ENCODE measurements at regions not wholly inside any gene's neighbourhood (a gene's known extent, or its start where the extent isn't known, plus 50 kb on each side); places are given as distances from the start of the nearest gene placed in this dataset.

- Histone ChIP-seq H3K4me2 (ENCODE audit: low read length) (no peak overlapping the region), H3K36me3 (ENCODE audit: control insufficient read depth, insufficient read depth, low read length) (no peaks in the 10 kb centered on the region), H3K4ac (ENCODE audit: low read depth, low read length) (no peak overlapping the region), H3K4me1 (ENCODE audit: control insufficient read depth, low read depth, low read length) (peaks cover 5% of the 10 kb centered on the region), H4K5ac (ENCODE audit: low read length) (no peak overlapping the region), H3K79me2 (ENCODE audit: control insufficient read depth, insufficient read depth, low read length) (no peaks in the 10 kb centered on the region), H2BK120ac (ENCODE audit: low read depth, low read length) (no peak overlapping the region), H3K27me3 (ENCODE audit: insufficient read depth, low read length, poor library complexity) (no peaks in the 10 kb centered on the region), H2AK5ac (ENCODE audit: low read length) (no peak overlapping the region), H3K23ac (ENCODE audit: low read length) (no peak overlapping the region), H3K18ac (ENCODE audit: low read length) (no peak overlapping the region), H2BK5ac (ENCODE audit: low read length) (no peak overlapping the region), H3K79me1 (ENCODE audit: low read length) (no peaks in the 10 kb centered on the region), H3K9ac (ENCODE audit: low read length) (no peak overlapping the region), H3K27ac (ENCODE audit: low read depth, low read length) (no peak overlapping the region), H4K8ac (ENCODE audit: low read depth, low read length) (no peak overlapping the region), H3K56ac (ENCODE audit: low read length) (no peak overlapping the region), H2BK15ac (replicated peaks; ENCODE audit: low read depth) (no peak overlapping the region), H3K4me3 (ENCODE audit: low read length) (no peak overlapping the region)
- no CpG with 5 or more reads among the region's 4 CpGs for WGBS (ENCODE audit: extremely low coverage, insufficient coverage, low lambda C conversion rate)
- DNase-seq, result no peak
These were observed 138.3 kb downstream of the UTP18 start for GRCh38 chr17:51398687-51399086.

- no peak overlapping the region for H4K5ac ChIP-seq (ENCODE audit: low read length)
- H3K79me1 ChIP-seq (ENCODE audit: low read length), result no peaks in the 10 kb centered on the region
- no peak overlapping the region for H4K8ac ChIP-seq (ENCODE audit: low read depth, low read length)
- no peak overlapping the region for H3K18ac ChIP-seq (ENCODE audit: low read length)
- no peak overlapping the region for H3K4ac ChIP-seq (ENCODE audit: low read depth, low read length)
- no peak overlapping the region for H3K4me2 ChIP-seq (ENCODE audit: low read length)
- H3K4me1 ChIP-seq (ENCODE audit: control insufficient read depth, low read depth, low read length), result peaks cover 5% of the 10 kb centered on the region
- H3K27me3 ChIP-seq (ENCODE audit: insufficient read depth, low read length, poor library complexity), result no peaks in the 10 kb centered on the region
- H2BK5ac ChIP-seq (ENCODE audit: low read length), result no peak overlapping the region
- no peaks in the 10 kb centered on the region for H3K79me2 ChIP-seq (ENCODE audit: control insufficient read depth, insufficient read depth, low read length)
- no peak overlapping the region for H3K23ac ChIP-seq (ENCODE audit: low read length)
- WGBS (ENCODE audit: extremely low coverage, insufficient coverage, low lambda C conversion rate), result no CpG with 5 or more reads among the region's 5 CpGs
- H3K4me3 ChIP-seq (ENCODE audit: low read length), result no peak overlapping the region
- H3K36me3 ChIP-seq (ENCODE audit: control insufficient read depth, insufficient read depth, low read length), result no peaks in the 10 kb centered on the region
- H3K27ac ChIP-seq (ENCODE audit: low read depth, low read length), result no peak overlapping the region
- no peak overlapping the region for H2BK15ac ChIP-seq (replicated peaks; ENCODE audit: low read depth)
- no peak for DNase-seq
- no peak overlapping the region for H2BK120ac ChIP-seq (ENCODE audit: low read depth, low read length)
- H3K9ac ChIP-seq (ENCODE audit: low read length), result no peak overlapping the region
- H3K56ac ChIP-seq (ENCODE audit: low read length), result no peak overlapping the region
- no peak overlapping the region for H2AK5ac ChIP-seq (ENCODE audit: low read length)
These were observed 140.9 kb downstream of the UTP18 start for GRCh38 chr17:51401279-51401678.

- no CpG with 5 or more reads among the region's 1 CpG for WGBS (ENCODE audit: extremely low coverage, insufficient coverage, low lambda C conversion rate)
- Histone ChIP-seq H3K36me3 (ENCODE audit: control insufficient read depth, insufficient read depth, low read length) (no peaks in the 10 kb centered on the region), H4K5ac (ENCODE audit: low read length) (no peak overlapping the region), H2BK5ac (ENCODE audit: low read length) (no peak overlapping the region), H3K9ac (ENCODE audit: low read length) (no peak overlapping the region), H3K27ac (ENCODE audit: low read depth, low read length) (no peak overlapping the region), H3K27me3 (ENCODE audit: insufficient read depth, low read length, poor library complexity) (no peaks in the 10 kb centered on the region), H3K4ac (ENCODE audit: low read depth, low read length) (no peak overlapping the region), H2AK5ac (ENCODE audit: low read length) (no peak overlapping the region), H3K4me2 (ENCODE audit: low read length) (no peak overlapping the region), H2BK15ac (replicated peaks; ENCODE audit: low read depth) (no peak overlapping the region), H3K23ac (ENCODE audit: low read length) (no peak overlapping the region), H3K4me1 (ENCODE audit: control insufficient read depth, low read depth, low read length) (peaks cover under 1% of the 10 kb centered on the region), H3K79me2 (ENCODE audit: control insufficient read depth, insufficient read depth, low read length) (no peaks in the 10 kb centered on the region), H3K79me1 (ENCODE audit: low read length) (no peaks in the 10 kb centered on the region), H3K56ac (ENCODE audit: low read length) (no peak overlapping the region), H4K8ac (ENCODE audit: low read depth, low read length) (no peak overlapping the region), H2BK120ac (ENCODE audit: low read depth, low read length) (no peak overlapping the region), H3K4me3 (ENCODE audit: low read length) (no peak overlapping the region), H3K18ac (ENCODE audit: low read length) (no peak overlapping the region)
- no peak for DNase-seq
These were observed 142.6 kb downstream of the UTP18 start for GRCh38 chr17:51402899-51403298.

- WGBS (ENCODE audit: extremely low coverage, insufficient coverage, low lambda C conversion rate), result no CpG with 5 or more reads among the region's 5 CpGs
- Histone ChIP-seq H3K4me1 (ENCODE audit: control insufficient read depth, low read depth, low read length) (no peaks in the 10 kb centered on the region), H3K36me3 (ENCODE audit: control insufficient read depth, insufficient read depth, low read length) (no peaks in the 10 kb centered on the region), H3K18ac (ENCODE audit: low read length) (no peak overlapping the region), H3K9ac (ENCODE audit: low read length) (no peak overlapping the region), H2AK5ac (ENCODE audit: low read length) (no peak overlapping the region), H2BK120ac (ENCODE audit: low read depth, low read length) (no peak overlapping the region), H3K79me1 (ENCODE audit: low read length) (no peaks in the 10 kb centered on the region), H4K5ac (ENCODE audit: low read length) (no peak overlapping the region), H3K27ac (ENCODE audit: low read depth, low read length) (no peak overlapping the region), H3K4ac (ENCODE audit: low read depth, low read length) (no peak overlapping the region), H3K23ac (ENCODE audit: low read length) (no peak overlapping the region), H4K8ac (ENCODE audit: low read depth, low read length) (no peak overlapping the region), H3K56ac (ENCODE audit: low read length) (no peak overlapping the region), H3K27me3 (ENCODE audit: insufficient read depth, low read length, poor library complexity) (no peaks in the 10 kb centered on the region), H3K79me2 (ENCODE audit: control insufficient read depth, insufficient read depth, low read length) (no peaks in the 10 kb centered on the region), H3K4me2 (ENCODE audit: low read length) (no peak overlapping the region), H2BK5ac (ENCODE audit: low read length) (no peak overlapping the region), H2BK15ac (replicated peaks; ENCODE audit: low read depth) (no peak overlapping the region), H3K4me3 (ENCODE audit: low read length) (no peak overlapping the region)
- no peak for DNase-seq
These were observed 147.2 kb downstream of the UTP18 start for GRCh38 chr17:51407576-51407975.

GRCh38 chr17:51419476-51419875, 159.1 kb downstream of the UTP18 start:
- Histone ChIP-seq H3K79me1 (ENCODE audit: low read length) (no peaks in the 10 kb centered on the region), H3K4me2 (ENCODE audit: low read length) (no peak overlapping the region), H3K18ac (ENCODE audit: low read length) (no peak overlapping the region), H3K23ac (ENCODE audit: low read length) (no peak overlapping the region), H3K27me3 (ENCODE audit: insufficient read depth, low read length, poor library complexity) (no peaks in the 10 kb centered on the region), H2BK15ac (replicated peaks; ENCODE audit: low read depth) (no peak overlapping the region), H3K36me3 (ENCODE audit: control insufficient read depth, insufficient read depth, low read length) (no peaks in the 10 kb centered on the region), H3K79me2 (ENCODE audit: control insufficient read depth, insufficient read depth, low read length) (no peaks in the 10 kb centered on the region), H3K4ac (ENCODE audit: low read depth, low read length) (no peak overlapping the region), H2BK120ac (ENCODE audit: low read depth, low read length) (no peak overlapping the region), H2AK5ac (ENCODE audit: low read length) (no peak overlapping the region), H4K5ac (ENCODE audit: low read length) (no peak overlapping the region), H4K8ac (ENCODE audit: low read depth, low read length) (no peak overlapping the region), H3K4me1 (ENCODE audit: control insufficient read depth, low read depth, low read length) (no peaks in the 10 kb centered on the region), H2BK5ac (ENCODE audit: low read length) (no peak overlapping the region), H3K56ac (ENCODE audit: low read length) (no peak overlapping the region), H3K9ac (ENCODE audit: low read length) (no peak overlapping the region), H3K4me3 (ENCODE audit: low read length) (no peak overlapping the region), H3K27ac (ENCODE audit: low read depth, low read length) (no peak overlapping the region)
- WGBS (ENCODE audit: extremely low coverage, insufficient coverage, low lambda C conversion rate), result no CpG with 5 or more reads among the region's 2 CpGs
- DNase-seq, result no peak

GRCh38 chr17:51421525-51421924, 161.2 kb downstream of the UTP18 start:
- H3K23ac ChIP-seq (ENCODE audit: low read length), result no peak overlapping the region

More at GRCh38 chr17:51421525-51421924, 161.2 kb downstream of the UTP18 start:
- no CpG with 5 or more reads among the region's 3 CpGs for WGBS (ENCODE audit: extremely low coverage, insufficient coverage, low lambda C conversion rate)
- no peak overlapping the region for H4K5ac ChIP-seq (ENCODE audit: low read length)
- no peaks in the 10 kb centered on the region for H3K79me1 ChIP-seq (ENCODE audit: low read length)
- H3K36me3 ChIP-seq (ENCODE audit: control insufficient read depth, insufficient read depth, low read length), result no peaks in the 10 kb centered on the region
- H2BK15ac ChIP-seq (replicated peaks; ENCODE audit: low read depth), result no peak overlapping the region
- H2AK5ac ChIP-seq (ENCODE audit: low read length), result no peak overlapping the region
- no peak overlapping the region for H3K4ac ChIP-seq (ENCODE audit: low read depth, low read length)
- H3K27me3 ChIP-seq (ENCODE audit: insufficient read depth, low read length, poor library complexity), result no peaks in the 10 kb centered on the region
- H3K9ac ChIP-seq (ENCODE audit: low read length), result no peak overlapping the region
- H2BK5ac ChIP-seq (ENCODE audit: low read length), result no peak overlapping the region
- H3K56ac ChIP-seq (ENCODE audit: low read length), result no peak overlapping the region
- H3K18ac ChIP-seq (ENCODE audit: low read length), result no peak overlapping the region
- no peak overlapping the region for H3K27ac ChIP-seq (ENCODE audit: low read depth, low read length)
- H2BK120ac ChIP-seq (ENCODE audit: low read depth, low read length), result no peak overlapping the region
- H4K8ac ChIP-seq (ENCODE audit: low read depth, low read length), result no peak overlapping the region
- DNase-seq, result no peak
- H3K4me1 ChIP-seq (ENCODE audit: control insufficient read depth, low read depth, low read length), result no peaks in the 10 kb centered on the region
- H3K4me3 ChIP-seq (ENCODE audit: low read length), result no peak overlapping the region
- no peaks in the 10 kb centered on the region for H3K79me2 ChIP-seq (ENCODE audit: control insufficient read depth, insufficient read depth, low read length)
- no peak overlapping the region for H3K4me2 ChIP-seq (ENCODE audit: low read length)
